Brain microvascular endothelial cell (primary cell): ENCODE measurements at regions not wholly inside any gene's neighbourhood (a gene's known extent, or its start where the extent isn't known, plus 50 kb on each side); places are given as distances from the start of the nearest gene placed in this dataset.

ENCODE experiments used
- DNase-seq: peaks from one replicate; pipeline ENCODE4 v3.0.0-alpha.2; 2020
- H3K27ac ChIP-seq: fragments of 250-450 bp; sonication (Bioruptor Pico); 2 replicates; pipeline ENCODE4 v1.5.1; 2020; ENCODE audit warnings: mild to moderate bottlenecking, moderate library complexity
- H3K27me3 ChIP-seq: fragments of 250-450 bp; sonication (Bioruptor Pico); replicated peaks from 2 replicates; pipeline ENCODE4 v1.5.1; 2020; ENCODE audit warnings: mild to moderate bottlenecking
- H3K36me3 ChIP-seq: fragments of 250-450 bp; sonication (Bioruptor Pico); replicated peaks from 2 replicates; pipeline ENCODE4 v1.5.1; 2020; ENCODE audit warnings: mild to moderate bottlenecking
- H3K4me3 ChIP-seq: 2 replicates; pipeline ENCODE4 v1.5.1; 2011; ENCODE audit warnings: low read depth, mild to moderate bottlenecking, control low read depth, low read length, moderate library complexity
- CTCF ChIP-seq: IDR thresholded peaks from 2 replicates; pipeline ENCODE4 v1.5.1; 2011; ENCODE audit warnings: low read depth, mild to moderate bottlenecking, moderate library complexity, low read length, control low read depth, inconsistent platforms; ENCODE audit errors: missing control alignments
- in situ Hi-C: cut with HindIII; loops from 2 replicates; pipeline ENCODE4 v1.10.0; 2017; ENCODE audit warnings: low sequenced_read_pairs, low pct_ligation_motif_present

DNA sequence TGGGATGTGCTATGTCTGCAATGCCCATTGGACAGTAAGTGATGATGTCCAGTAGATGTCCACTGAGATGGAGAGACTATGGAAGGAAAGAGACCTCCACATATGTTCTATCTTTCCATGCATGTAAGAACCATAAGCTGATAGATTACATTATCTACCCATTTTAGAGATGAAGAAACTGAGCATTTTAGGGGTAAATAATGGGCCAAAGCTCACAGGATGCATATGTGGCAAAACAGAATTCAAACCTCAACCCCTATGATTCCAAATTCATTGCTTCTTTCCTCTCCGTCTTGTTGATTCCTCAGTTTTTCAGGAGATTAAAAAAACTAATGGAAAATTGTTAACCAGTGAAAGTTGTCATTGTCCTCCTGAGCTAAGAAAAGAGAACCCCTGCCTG, 200.7 kb upstream of the PWP1 start:
- TF ChIP-seq CTCF = no peak
- H3K36me3 ChIP-seq = no peaks in the 10 kb centered on the region
- in situ Hi-C loops = no loop called here
- H3K27me3 ChIP-seq = no peaks in the 10 kb centered on the region
- DNase-seq = no peak
- no peak overlapping the region for H3K4me3 ChIP-seq
- no peak overlapping the region for H3K27ac ChIP-seq

GRCh38 chr12:107485731-107486130, 199.9 kb upstream of the PWP1 start:
- Histone ChIP-seq H3K4me3 (no peak overlapping the region), H3K27ac (no peak overlapping the region), H3K36me3 (no peaks in the 10 kb centered on the region), H3K27me3 (no peaks in the 10 kb centered on the region)
- in situ Hi-C loops = no loop called here
- no peak for DNase-seq
- no peak for TF ChIP-seq CTCF

DNA sequence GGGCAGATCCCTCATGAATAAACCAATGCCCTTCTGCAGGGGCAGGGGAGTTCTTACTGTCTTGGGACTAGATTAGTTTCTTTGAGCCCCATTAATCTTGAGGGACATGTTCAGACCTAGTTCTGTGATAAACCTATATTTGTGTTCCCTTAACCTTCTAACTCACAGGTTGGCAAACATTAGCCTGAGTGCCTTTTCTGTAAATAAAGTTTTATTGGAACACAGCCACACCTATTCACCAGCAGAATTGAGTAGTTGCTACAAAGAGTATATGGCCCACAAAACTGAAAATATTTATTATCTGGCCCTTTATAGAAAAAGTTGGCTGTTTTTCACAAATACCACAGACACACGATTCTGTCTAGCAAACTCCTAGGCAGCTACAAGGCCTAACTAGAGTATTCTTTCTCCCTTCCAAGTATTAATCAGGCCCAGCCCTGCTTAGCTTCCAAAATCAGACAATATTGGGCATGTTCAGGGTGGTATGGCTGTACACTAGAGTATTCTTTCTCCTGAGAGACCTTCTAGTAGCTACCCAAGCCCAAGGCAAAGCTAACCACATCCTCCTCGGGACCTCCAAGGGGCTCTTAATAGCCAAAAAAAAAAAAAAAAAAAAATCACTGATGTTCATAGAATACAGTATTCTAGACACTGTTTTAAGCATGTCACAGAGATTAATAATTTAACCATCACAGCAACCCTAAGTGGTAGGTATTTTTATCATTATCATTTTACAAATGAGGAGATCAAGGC, 199.3 kb upstream of the PWP1 start:
- in situ Hi-C loops = no loop called here

DNA sequence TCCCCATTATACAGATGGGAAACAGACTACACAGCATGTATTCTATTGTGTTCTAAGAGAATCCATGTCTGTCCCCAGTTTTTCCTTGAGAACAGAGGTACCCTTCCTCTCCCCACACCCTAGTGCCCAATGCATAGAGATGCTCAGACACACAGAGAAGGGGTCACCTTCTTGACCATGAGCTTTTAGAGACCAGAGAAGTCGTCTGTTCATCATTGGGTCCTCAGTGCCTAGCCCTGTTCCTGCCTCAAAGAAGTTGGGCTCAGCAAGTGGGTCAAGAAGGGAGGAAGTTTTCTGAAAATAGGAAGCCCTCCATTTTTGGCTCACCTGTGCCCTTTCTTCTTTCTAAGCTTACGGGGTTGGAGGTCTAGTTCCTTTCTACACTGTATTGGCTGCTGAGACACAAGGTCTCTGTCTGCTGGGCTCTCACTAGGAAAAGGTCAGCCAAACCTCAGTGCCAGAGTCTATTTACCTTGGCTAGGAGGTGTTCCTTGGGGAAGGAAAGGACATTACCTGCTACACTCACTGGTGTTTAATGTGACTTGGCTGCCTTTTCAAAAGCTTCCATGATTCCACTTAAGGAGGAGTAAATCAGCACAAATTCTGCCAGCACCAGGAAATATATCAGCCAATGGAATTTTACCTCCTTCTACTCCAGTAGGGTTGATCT, 198.5 kb upstream of the PWP1 start:
- no peak for TF ChIP-seq CTCF
- H3K4me3 ChIP-seq = no peak overlapping the region
- no peaks in the 10 kb centered on the region for H3K36me3 ChIP-seq
- no peak for DNase-seq
- H3K27ac ChIP-seq = no peak overlapping the region
- no peaks in the 10 kb centered on the region for H3K27me3 ChIP-seq
- in situ Hi-C loops = no loop called here

More for the DNA sequence above, 199.3 kb upstream of the PWP1 start:
- H3K27me3 ChIP-seq = no peaks in the 10 kb centered on the region
- no peaks in the 10 kb centered on the region for H3K36me3 ChIP-seq
- H3K27ac ChIP-seq = no peak overlapping the region
- no peak for DNase-seq
- no peak for TF ChIP-seq CTCF
- H3K4me3 ChIP-seq = no peak overlapping the region

DNA sequence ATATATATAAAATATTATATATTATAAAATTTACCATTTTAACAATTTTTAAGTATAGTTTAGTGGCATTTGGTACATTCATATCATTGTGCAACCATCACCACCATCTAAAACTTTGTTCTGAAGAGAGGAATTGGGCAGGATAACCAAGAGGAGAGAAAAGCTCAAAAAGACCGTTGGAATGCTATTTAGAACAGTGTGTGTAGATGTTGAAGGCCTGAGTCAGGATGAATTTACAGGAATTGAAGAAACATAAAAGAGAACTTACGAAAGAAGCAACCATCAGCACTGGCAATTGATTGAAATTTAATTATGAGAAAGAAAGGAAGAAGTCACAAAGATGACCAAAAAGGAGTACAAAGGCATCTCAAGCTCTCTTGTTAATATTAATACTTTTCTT, 196.9 kb upstream of the PWP1 start:
- in situ Hi-C loops = no loop called here

More for the DNA sequence above, 196.9 kb upstream of the PWP1 start:
- no peak for TF ChIP-seq CTCF
- Histone ChIP-seq H3K36me3 (no peaks in the 10 kb centered on the region), H3K27ac (no peak overlapping the region), H3K4me3 (no peak overlapping the region), H3K27me3 (no peaks in the 10 kb centered on the region)
- no peak for DNase-seq
